ENCODE measurements at regions not wholly inside any gene's neighbourhood (a gene's known extent, or its start where the extent isn't known, plus 50 kb on each side); places are given as distances from the start of the nearest gene placed in this dataset.

DNA sequence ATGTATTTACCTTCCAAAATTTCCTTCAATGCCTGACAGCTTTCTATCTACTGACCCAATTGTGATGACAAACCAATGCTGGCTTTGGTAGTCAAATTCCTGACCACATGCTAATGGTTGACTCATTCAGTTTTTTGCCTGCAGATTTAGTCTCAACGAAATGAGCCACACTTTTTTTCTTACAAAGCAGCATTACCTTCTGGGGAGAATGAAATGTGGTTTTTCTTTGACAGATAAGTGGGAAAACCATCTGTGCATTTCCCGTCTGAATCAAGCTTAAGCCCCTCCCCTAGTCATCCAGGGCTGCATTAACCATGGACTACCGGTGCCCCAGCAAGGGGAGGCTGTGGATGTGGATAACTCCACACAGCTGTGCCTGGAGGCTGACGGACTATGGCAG, 99.6 kb upstream of the TAF11L2 start:
- peak; percentile 75 for DNase-seq (ENCODE audit: low spot score)
- Histone ChIP-seq H3K4me3 (ENCODE audit: low read depth, low read length, poor library complexity, severe bottlenecking) (no peak overlapping the region), H3K27me3 (replicated peaks; ENCODE audit: insufficient read depth, low read depth, low read length, poor library complexity) (no peaks in the 10 kb centered on the region), H3K9me3 (ENCODE audit: low read depth, low read length, poor library complexity, severe bottlenecking) (no peaks in the 10 kb centered on the region), H3K27ac (ENCODE audit: low read depth, low read length, poor library complexity, severe bottlenecking) (no peak overlapping the region), H3K36me3 (ENCODE audit: insufficient read depth, low read length, poor library complexity, severe bottlenecking) (no peaks in the 10 kb centered on the region), H3K4me1 (ENCODE audit: insufficient read depth, low read length, poor library complexity, severe bottlenecking) (peaks cover 32% of the 10 kb centered on the region)
- ChIA-PET POLR2A (ENCODE audit: low non-redundant PET) (no interaction called here), CTCF (no interaction called here)
- TF ChIP-seq EZH2 (IDR thresholded peaks at IDR 0.05; ENCODE audit: borderline replicate concordance, low read depth, low read length, poor library complexity, severe bottlenecking), result no peak
- TF ChIP-seq, protein P1, sequence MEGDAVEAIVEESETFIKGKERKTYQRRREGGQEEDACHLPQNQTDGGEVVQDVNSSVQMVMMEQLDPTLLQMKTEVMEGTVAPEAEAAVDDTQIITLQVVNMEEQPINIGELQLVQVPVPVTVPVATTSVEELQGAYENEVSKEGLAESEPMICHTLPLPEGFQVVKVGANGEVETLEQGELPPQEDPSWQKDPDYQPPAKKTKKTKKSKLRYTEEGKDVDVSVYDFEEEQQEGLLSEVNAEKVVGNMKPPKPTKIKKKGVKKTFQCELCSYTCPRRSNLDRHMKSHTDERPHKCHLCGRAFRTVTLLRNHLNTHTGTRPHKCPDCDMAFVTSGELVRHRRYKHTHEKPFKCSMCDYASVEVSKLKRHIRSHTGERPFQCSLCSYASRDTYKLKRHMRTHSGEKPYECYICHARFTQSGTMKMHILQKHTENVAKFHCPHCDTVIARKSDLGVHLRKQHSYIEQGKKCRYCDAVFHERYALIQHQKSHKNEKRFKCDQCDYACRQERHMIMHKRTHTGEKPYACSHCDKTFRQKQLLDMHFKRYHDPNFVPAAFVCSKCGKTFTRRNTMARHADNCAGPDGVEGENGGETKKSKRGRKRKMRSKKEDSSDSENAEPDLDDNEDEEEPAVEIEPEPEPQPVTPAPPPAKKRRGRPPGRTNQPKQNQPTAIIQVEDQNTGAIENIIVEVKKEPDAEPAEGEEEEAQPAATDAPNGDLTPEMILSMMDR (conservative IDR thresholded peaks at IDR 0.05; ENCODE audit: low read depth, low read length), result no peak
- intact Hi-C loops (cut with micrococcal nuclease; ENCODE audit: unreplicated experiment), result no loop called here
- BruUV-seq (replicated peaks), result no TSS peak

DNA sequence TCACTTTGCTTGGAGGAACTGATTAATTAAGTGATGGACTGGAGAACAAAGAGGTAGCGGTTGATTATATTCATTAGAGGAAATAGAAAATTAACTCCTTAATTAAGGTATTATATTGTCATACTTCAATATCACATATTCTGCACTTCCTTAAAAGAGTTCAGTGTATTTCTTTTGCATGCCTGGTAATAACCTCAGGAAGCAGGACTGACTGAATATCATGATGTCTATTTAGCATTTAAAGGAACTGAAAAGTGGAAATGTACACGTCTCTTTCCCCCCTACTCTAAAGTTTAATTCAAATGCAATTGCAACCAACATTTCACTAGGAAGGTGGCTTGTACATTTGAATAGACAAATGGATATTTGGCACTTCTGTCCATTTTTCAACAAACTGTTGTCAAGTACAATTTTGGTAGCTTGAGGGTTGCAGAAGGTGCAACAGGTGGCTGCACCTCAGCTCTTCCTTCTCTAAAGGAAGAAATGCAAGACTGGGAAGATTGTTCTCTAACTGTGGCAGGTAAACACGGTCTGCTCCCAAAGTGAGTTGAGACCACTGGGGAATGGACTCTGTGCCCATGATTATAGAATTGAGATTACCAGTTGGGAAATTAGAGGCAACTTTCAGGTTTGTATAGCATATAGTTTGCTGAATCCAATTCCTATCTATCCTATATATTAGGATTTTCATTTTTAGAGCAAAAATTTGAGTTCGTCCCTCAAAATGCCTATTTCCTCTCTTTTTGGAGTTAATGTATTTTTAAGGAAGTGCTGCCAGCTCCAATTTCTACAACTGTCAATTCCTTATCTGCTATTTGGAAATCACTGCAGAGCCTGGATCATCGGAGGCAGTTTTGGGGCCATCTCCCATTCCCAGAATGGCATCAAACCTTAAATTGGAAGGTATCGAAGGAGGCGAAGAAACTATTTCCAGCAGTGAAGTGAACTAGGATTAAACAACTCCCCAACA, 98.9 kb upstream of the TAF11L2 start:
- intact Hi-C loops (cut with micrococcal nuclease; ENCODE audit: unreplicated experiment), result no loop called here
- no peak for DNase-seq (ENCODE audit: low spot score)
- BruUV-seq (replicated peaks), result no TSS peak
- no peaks in the 10 kb centered on the region for H3K36me3 ChIP-seq (ENCODE audit: insufficient read depth, low read length, poor library complexity, severe bottlenecking)
- TF ChIP-seq EZH2 (IDR thresholded peaks at IDR 0.05; ENCODE audit: borderline replicate concordance, low read depth, low read length, poor library complexity, severe bottlenecking), result no peak
- TF ChIP-seq, protein P1 (conservative IDR thresholded peaks at IDR 0.05; ENCODE audit: low read depth, low read length), result no peak
- peaks cover 32% of the 10 kb centered on the region for H3K4me1 ChIP-seq (ENCODE audit: insufficient read depth, low read length, poor library complexity, severe bottlenecking)
- ChIA-PET CTCF (no interaction called here), POLR2A (ENCODE audit: low non-redundant PET) (no interaction called here)
- H3K4me3 ChIP-seq (ENCODE audit: low read depth, low read length, poor library complexity, severe bottlenecking), result no peak overlapping the region
- no peaks in the 10 kb centered on the region for H3K9me3 ChIP-seq (ENCODE audit: low read depth, low read length, poor library complexity, severe bottlenecking)
- H3K27ac ChIP-seq (ENCODE audit: low read depth, low read length, poor library complexity, severe bottlenecking), result no peak overlapping the region
- no peaks in the 10 kb centered on the region for H3K27me3 ChIP-seq (replicated peaks; ENCODE audit: insufficient read depth, low read depth, low read length, poor library complexity)

DNA sequence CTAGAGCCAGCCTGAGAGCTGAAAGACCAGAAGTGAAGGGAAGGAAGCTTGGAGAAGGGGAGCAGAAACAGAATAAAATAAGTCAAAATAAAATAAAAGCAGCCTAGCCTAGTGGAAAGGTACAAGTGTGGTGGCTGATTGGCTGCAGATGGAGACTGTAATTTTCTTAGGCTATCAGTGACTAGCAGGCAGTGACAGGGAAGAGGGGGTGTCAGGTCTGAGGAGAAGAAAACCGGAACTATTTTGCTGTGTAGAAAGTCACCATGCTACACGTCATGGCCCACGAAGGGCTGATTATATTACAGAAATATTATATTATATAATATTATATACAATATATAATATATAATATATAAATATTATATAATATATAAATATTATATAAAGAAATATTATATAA, 98.1 kb upstream of the TAF11L2 start:
- TF ChIP-seq, protein P1 (conservative IDR thresholded peaks at IDR 0.05; ENCODE audit: low read depth, low read length), result no peak
- TF ChIP-seq EZH2 (IDR thresholded peaks at IDR 0.05; ENCODE audit: borderline replicate concordance, low read depth, low read length, poor library complexity, severe bottlenecking), result no peak
- no TSS peak for BruUV-seq (replicated peaks)
- Histone ChIP-seq H3K4me3 (ENCODE audit: low read depth, low read length, poor library complexity, severe bottlenecking) (no peak overlapping the region), H3K27ac (ENCODE audit: low read depth, low read length, poor library complexity, severe bottlenecking) (no peak overlapping the region), H3K27me3 (replicated peaks; ENCODE audit: insufficient read depth, low read depth, low read length, poor library complexity) (no peaks in the 10 kb centered on the region), H3K9me3 (ENCODE audit: low read depth, low read length, poor library complexity, severe bottlenecking) (no peaks in the 10 kb centered on the region), H3K36me3 (ENCODE audit: insufficient read depth, low read length, poor library complexity, severe bottlenecking) (no peaks in the 10 kb centered on the region), H3K4me1 (ENCODE audit: insufficient read depth, low read length, poor library complexity, severe bottlenecking) (peaks cover 33% of the 10 kb centered on the region)
- CTCF ChIA-PET, result no interaction called here
- POLR2A ChIA-PET (ENCODE audit: low non-redundant PET), result no interaction called here
- DNase-seq (ENCODE audit: low spot score), result no peak
- intact Hi-C loops (cut with micrococcal nuclease; ENCODE audit: unreplicated experiment), result no loop called here
